HCT116 (cell line): ENCODE measurements at regions not wholly inside any gene's neighbourhood (a gene's known extent, or its start where the extent isn't known, plus 50 kb on each side); places are given as distances from the start of the nearest gene placed in this dataset.

Source experiments
- ATAC-seq: fragments of 200-7000 bp; cut with Tn5 transposase; 2 replicates; pipeline ENCODE4 v1.9.1; 2020; ENCODE audit warnings: mild to moderate bottlenecking, moderate library complexity
- BruUV-seq: library from RNA; stranded (reverse); fragments of 400-500 nt; replicated peaks from 2 replicates; lab custom pipeline; 2021; lab: Mats Ljungman, UMichigan
- CTCF ChIA-PET: fragments of 300-600 bp; sonication (Branson Sonifier 250); formaldehyde crosslinking; loops from one replicate; lab custom pipeline; 2021; ENCODE audit warnings: antibody characterized with exemption; lab: Charles Lee
- POLR2A ChIA-PET: fragments of 300-600, 350-600 bp; sonication (Branson Sonifier 250); formaldehyde crosslinking; loops from one replicate; lab custom pipeline; 2021; ENCODE audit warnings: antibody characterized with exemption; lab: Charles Lee
- RAD21 ChIA-PET, 2 experiments: fragments of 300-600 bp; sonication (Branson Sonifier 250); formaldehyde crosslinking; loops; one replicate each; lab custom pipeline; 2023; ENCODE audit warnings: low total read pairs in 2 of 2; ENCODE audit not compliant: uncharacterized antibody in 2 of 2, unreplicated experiment in 2 of 2, low non-redundant PET in 1 of 2; lab: Charles Lee
- DNase-seq: peaks from one replicate; pipeline ENCODE4 v3.0.0-alpha.2; 2010; ENCODE audit warnings: low read depth, low spot score
- H2AFZ ChIP-seq: fragments of 200-600 bp; shearing (Covaris generic), sonication (generic); 2 replicates; pipeline ENCODE4 v1.6.1; 2017; ENCODE audit warnings: low read depth, mixed run types, mixed read lengths, antibody characterized with exemption, low read length; ENCODE audit not compliant: poor library complexity, severe bottlenecking
- H3K27ac ChIP-seq: 2 replicates; pipeline ENCODE4 v1.5.1; 2012; ENCODE audit warnings: low read depth, low read length
- H3K27me3 ChIP-seq: fragments of 200-600 bp; sonication (generic); 2 replicates; pipeline ENCODE4 v1.6.1; 2016; ENCODE audit warnings: mixed run types, low read length, mixed read lengths; ENCODE audit not compliant: insufficient read depth
- H3K36me3 ChIP-seq, 2 experiments: fragments of 200-500 bp in 1 of 2; fragments of 200-600 bp in 1 of 2; sonication (Bioruptor generic) in 1 of 2; sonication (generic) in 1 of 2; 2 replicates each; pipeline versions ENCODE4 v1.5.1 to v1.6.1; 2014 to 2016; ENCODE audit warnings: low read length in 2 of 2, inconsistent platforms in 1 of 2, mixed read lengths in 1 of 2, mixed run types in 1 of 2; ENCODE audit not compliant: insufficient read depth in 2 of 2, control insufficient read depth in 1 of 2
- H3K4me1 ChIP-seq, 2 experiments: fragments of 200-600 bp in 1 of 2; sonication (generic) in 1 of 2; 2 replicates each; pipeline versions ENCODE4 v1.5.1 to v1.6.1; 2012 to 2017; ENCODE audit warnings: low read length in 2 of 2, inconsistent platforms in 1 of 2, mild to moderate bottlenecking in 1 of 2, mixed read lengths in 1 of 2, mixed run types in 1 of 2, moderate library complexity in 1 of 2; ENCODE audit not compliant: insufficient read depth in 2 of 2, control insufficient read depth in 1 of 2
- H3K4me2 ChIP-seq: fragments of 200-600 bp; sonication (generic); 2 replicates; pipeline ENCODE4 v1.6.1; 2017; ENCODE audit warnings: mixed run types, low read length, mixed read lengths
- H3K4me3 ChIP-seq, 2 experiments: fragments of 200-600 bp in 1 of 2; sonication (generic) in 1 of 2; replicated peaks in 1 of 2; 2 replicates each; pipeline ENCODE4 v1.5.1; 2011 to 2016; ENCODE audit warnings: low read length in 2 of 2, control low read depth in 1 of 2, low read depth in 1 of 2, mild to moderate bottlenecking in 1 of 2, mixed read lengths in 1 of 2, mixed run types in 1 of 2
- H3K79me2 ChIP-seq: fragments of 200-600 bp; sonication (generic); 2 replicates; pipeline ENCODE4 v1.6.1; 2017; ENCODE audit warnings: mild to moderate bottlenecking, mixed run types, low read length, moderate library complexity, mixed read lengths; ENCODE audit not compliant: insufficient read depth
- H3K9ac ChIP-seq: fragments of 200-600 bp; sonication (generic); 2 replicates; pipeline ENCODE4 v1.6.1; 2016; ENCODE audit warnings: low read length, mixed read lengths
- H3K9me2 ChIP-seq: fragments of 200-600 bp; sonication (generic), shearing (Covaris generic); 2 replicates; pipeline ENCODE4 v1.6.1; 2017; ENCODE audit warnings: mixed run types, mild to moderate bottlenecking, moderate library complexity; ENCODE audit not compliant: insufficient read depth
- H3K9me3 ChIP-seq, 2 experiments: fragments of 200-500 bp in 1 of 2; fragments of 200-600 bp in 1 of 2; sonication (Bioruptor generic) in 1 of 2; sonication (generic) in 1 of 2; 2 replicates each; pipeline ENCODE4 v1.6.1; 2014 to 2017; ENCODE audit warnings: low read length in 2 of 2, mixed read lengths in 2 of 2, inconsistent platforms in 1 of 2, low read depth in 1 of 2, mild to moderate bottlenecking in 1 of 2, mixed run types in 1 of 2, moderate library complexity in 1 of 2; ENCODE audit not compliant: control insufficient read depth in 1 of 2, insufficient read depth in 1 of 2
- H4K20me1 ChIP-seq: fragments of 200-600 bp; sonication (generic), shearing (Covaris generic); 2 replicates; pipeline ENCODE4 v1.6.1; 2017; ENCODE audit warnings: mixed run types, mild to moderate bottlenecking, moderate library complexity; ENCODE audit not compliant: insufficient read depth
- CBX3 ChIP-seq: IDR thresholded peaks from 2 replicates; pipeline ENCODE4 v1.6.1; 2012; ENCODE audit warnings: low read depth
- EZH2phosphoT487 ChIP-seq: fragments of 200-600 bp; IDR thresholded peaks from 2 replicates; pipeline ENCODE4 v1.6.1; 2018; ENCODE audit warnings: antibody characterized with exemption, borderline replicate concordance
- RAD21 ChIP-seq: IDR thresholded peaks from 2 replicates; pipeline ENCODE4 v1.6.1; 2012; ENCODE audit warnings: low read depth, mild to moderate bottlenecking
- SRF ChIP-seq: IDR thresholded peaks from 2 replicates; pipeline ENCODE4 v1.6.1; 2012; ENCODE audit warnings: low read depth
- ZFX ChIP-seq: fragments of 450-650 bp; IDR thresholded peaks from 2 replicates; pipeline ENCODE4 v1.6.1; 2017
- intact Hi-C: fragments of 100-400 bp; cut with micrococcal nuclease; formaldehyde crosslinking; loops from 2 replicates; pipeline ENCODE4 v1.10.0; 2022
- TF ChIP-seq, protein P1 (sequence below): IDR thresholded peaks from 2 replicates; pipeline ENCODE4 v1.6.1; 2011; ENCODE audit warnings: mild to moderate bottlenecking, low read length, moderate library complexity; ENCODE audit not compliant: insufficient replicate concordance; ENCODE audit errors: extremely low read depth
- TF ChIP-seq, protein P2 (sequence below), 3 experiments: fragments of 200-600 bp in 1 of 3; sonication (generic) in 1 of 3; IDR thresholded peaks in 2 of 3; conservative IDR thresholded peaks in 1 of 3; 2 replicates each; pipeline ENCODE4 v1.5.1; 2012 to 2017; ENCODE audit warnings: low read depth in 2 of 3, low read length in 2 of 3, antibody characterized with exemption in 1 of 3, borderline replicate concordance in 1 of 3, control low read depth in 1 of 3, mild to moderate bottlenecking in 1 of 3, mixed read lengths in 1 of 3, mixed run types in 1 of 3, moderate library complexity in 1 of 3; ENCODE audit not compliant: insufficient read depth in 1 of 3

DNA sequence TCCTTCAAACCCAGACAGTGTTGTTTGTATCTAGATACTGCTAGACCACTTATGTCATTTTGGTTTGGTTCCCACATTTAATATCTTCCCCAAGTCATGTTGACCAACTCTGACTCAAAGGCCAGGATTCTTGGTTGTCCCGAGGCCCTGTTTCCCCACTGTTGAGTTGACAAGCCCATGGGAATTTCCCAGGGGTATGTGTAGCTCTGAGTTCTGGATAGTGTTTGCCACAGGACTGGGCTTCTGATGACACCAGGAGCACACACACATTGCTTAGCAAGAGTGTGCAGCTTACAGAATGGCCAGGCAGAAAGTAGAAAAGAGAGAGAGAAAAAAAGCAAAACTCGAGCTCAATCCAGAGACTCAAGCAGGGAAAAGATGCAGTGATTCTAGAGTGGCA lies 214.4 kb downstream of the NXNL2 start:
- DNase-seq (no peak), ATAC-seq (no peak)
- POLR2A ChIA-PET, result no interaction called here
- Histone ChIP-seq H3K9me2 (no peaks in the 10 kb centered on the region), H3K4me2 (no peak overlapping the region), H3K9ac (no peak overlapping the region), H3K36me3 (no peaks in the 10 kb centered on the region), H2AFZ (no peak overlapping the region), H3K27ac (no peak overlapping the region), H3K79me2 (no peaks in the 10 kb centered on the region), H3K9me3 (no peaks in the 10 kb centered on the region), H3K4me1 (no peaks in the 10 kb centered on the region), H3K4me3 (no peak overlapping the region), H4K20me1 (no peaks in the 10 kb centered on the region), H3K27me3 (no peaks in the 10 kb centered on the region)
- no TSS peak for BruUV-seq
- intact Hi-C loops, result no loop called here
- RAD21 ChIA-PET, result no interaction called here
- CTCF ChIA-PET, result no interaction called here
- TF ChIP-seq ZFX, result no peak
- no peak for TF ChIP-seq EZH2phosphoT487
- TF ChIP-seq SRF, result no peak
- no peak for TF ChIP-seq CBX3
- TF ChIP-seq, protein P1, sequence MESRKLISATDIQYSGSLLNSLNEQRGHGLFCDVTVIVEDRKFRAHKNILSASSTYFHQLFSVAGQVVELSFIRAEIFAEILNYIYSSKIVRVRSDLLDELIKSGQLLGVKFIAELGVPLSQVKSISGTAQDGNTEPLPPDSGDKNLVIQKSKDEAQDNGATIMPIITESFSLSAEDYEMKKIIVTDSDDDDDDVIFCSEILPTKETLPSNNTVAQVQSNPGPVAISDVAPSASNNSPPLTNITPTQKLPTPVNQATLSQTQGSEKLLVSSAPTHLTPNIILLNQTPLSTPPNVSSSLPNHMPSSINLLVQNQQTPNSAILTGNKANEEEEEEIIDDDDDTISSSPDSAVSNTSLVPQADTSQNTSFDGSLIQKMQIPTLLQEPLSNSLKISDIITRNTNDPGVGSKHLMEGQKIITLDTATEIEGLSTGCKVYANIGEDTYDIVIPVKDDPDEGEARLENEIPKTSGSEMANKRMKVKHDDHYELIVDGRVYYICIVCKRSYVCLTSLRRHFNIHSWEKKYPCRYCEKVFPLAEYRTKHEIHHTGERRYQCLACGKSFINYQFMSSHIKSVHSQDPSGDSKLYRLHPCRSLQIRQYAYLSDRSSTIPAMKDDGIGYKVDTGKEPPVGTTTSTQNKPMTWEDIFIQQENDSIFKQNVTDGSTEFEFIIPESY, result no peak
- TF ChIP-seq, protein P2, sequence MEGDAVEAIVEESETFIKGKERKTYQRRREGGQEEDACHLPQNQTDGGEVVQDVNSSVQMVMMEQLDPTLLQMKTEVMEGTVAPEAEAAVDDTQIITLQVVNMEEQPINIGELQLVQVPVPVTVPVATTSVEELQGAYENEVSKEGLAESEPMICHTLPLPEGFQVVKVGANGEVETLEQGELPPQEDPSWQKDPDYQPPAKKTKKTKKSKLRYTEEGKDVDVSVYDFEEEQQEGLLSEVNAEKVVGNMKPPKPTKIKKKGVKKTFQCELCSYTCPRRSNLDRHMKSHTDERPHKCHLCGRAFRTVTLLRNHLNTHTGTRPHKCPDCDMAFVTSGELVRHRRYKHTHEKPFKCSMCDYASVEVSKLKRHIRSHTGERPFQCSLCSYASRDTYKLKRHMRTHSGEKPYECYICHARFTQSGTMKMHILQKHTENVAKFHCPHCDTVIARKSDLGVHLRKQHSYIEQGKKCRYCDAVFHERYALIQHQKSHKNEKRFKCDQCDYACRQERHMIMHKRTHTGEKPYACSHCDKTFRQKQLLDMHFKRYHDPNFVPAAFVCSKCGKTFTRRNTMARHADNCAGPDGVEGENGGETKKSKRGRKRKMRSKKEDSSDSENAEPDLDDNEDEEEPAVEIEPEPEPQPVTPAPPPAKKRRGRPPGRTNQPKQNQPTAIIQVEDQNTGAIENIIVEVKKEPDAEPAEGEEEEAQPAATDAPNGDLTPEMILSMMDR (IDR thresholded peaks at IDR 0.05 in 2 of 3, conservative IDR thresholded peaks at IDR 0.05 in 1 of 3; ENCODE audit: borderline replicate concordance in 1 of 3, insufficient read depth in 1 of 3, low read depth in 2 of 3, low read length in 2 of 3), result no peak
- no peak for TF ChIP-seq RAD21
